Neural progenitor cell (in vitro differentiated cells): ENCODE measurements at regions not wholly inside any gene's neighbourhood (a gene's known extent, or its start where the extent isn't known, plus 50 kb on each side); places are given as distances from the start of the nearest gene placed in this dataset.

Experiments
- EZH2 ChIP-seq: fragments of 200-600 bp; sonication (generic); IDR thresholded peaks from 2 replicates; pipeline ENCODE4 v1.6.1; 2017; ENCODE audit warnings: antibody characterized with exemption, mild to moderate bottlenecking, moderate library complexity
- EZH2phosphoT487 ChIP-seq: fragments of 200-600 bp; sonication (generic); IDR thresholded peaks from 2 replicates; pipeline ENCODE4 v1.6.1; 2017; ENCODE audit warnings: antibody characterized with exemption
- TF ChIP-seq, protein P1 (sequence below): fragments of 200-600 bp; sonication (generic); IDR thresholded peaks from 2 replicates; pipeline ENCODE4 v1.5.1; 2017; ENCODE audit warnings: antibody characterized with exemption, mild to moderate bottlenecking

DNA sequence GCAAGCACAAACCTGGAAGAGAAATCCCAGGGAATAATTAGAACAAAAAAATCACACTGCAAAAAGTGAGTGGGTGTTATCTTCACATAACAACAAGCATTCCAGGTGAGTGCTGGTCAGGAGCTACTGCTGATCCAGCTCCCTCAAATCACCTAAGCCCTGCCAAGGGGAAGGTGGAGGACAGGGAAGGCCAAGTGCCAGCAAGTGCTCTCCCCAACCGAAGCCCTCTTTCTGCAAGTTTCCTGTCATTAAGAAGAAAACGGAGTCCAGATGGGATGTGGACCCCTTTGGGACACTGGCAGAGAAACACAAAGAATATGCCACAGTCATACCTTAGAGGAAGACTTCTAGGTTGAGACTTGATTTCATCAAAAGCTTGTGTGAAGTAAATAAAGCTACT lies 933.0 kb upstream of the ZNF722 start:
- TF ChIP-seq, protein P1, sequence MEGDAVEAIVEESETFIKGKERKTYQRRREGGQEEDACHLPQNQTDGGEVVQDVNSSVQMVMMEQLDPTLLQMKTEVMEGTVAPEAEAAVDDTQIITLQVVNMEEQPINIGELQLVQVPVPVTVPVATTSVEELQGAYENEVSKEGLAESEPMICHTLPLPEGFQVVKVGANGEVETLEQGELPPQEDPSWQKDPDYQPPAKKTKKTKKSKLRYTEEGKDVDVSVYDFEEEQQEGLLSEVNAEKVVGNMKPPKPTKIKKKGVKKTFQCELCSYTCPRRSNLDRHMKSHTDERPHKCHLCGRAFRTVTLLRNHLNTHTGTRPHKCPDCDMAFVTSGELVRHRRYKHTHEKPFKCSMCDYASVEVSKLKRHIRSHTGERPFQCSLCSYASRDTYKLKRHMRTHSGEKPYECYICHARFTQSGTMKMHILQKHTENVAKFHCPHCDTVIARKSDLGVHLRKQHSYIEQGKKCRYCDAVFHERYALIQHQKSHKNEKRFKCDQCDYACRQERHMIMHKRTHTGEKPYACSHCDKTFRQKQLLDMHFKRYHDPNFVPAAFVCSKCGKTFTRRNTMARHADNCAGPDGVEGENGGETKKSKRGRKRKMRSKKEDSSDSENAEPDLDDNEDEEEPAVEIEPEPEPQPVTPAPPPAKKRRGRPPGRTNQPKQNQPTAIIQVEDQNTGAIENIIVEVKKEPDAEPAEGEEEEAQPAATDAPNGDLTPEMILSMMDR, result no peak
- no peak for TF ChIP-seq EZH2
- no peak for TF ChIP-seq EZH2phosphoT487
